Colonic mucosa (tissue), 4 donors: ENCODE measurements at regions not wholly inside any gene's neighbourhood (a gene's known extent, or its start where the extent isn't known, plus 50 kb on each side); places are given as distances from the start of the nearest gene placed in this dataset.

Experiments
- DNase-seq: peaks from one replicate; pipeline ENCODE4 v3.0.0-alpha.2; 2020
- H3K27ac ChIP-seq: fragments of 200-600 bp; one replicate; pipeline ENCODE4 v1.8.0; 2021
- H3K27me3 ChIP-seq: fragments of 200-600 bp; one replicate; pipeline ENCODE4 v1.8.0; 2021
- H3K36me3 ChIP-seq: fragments of 200-600 bp; one replicate; pipeline ENCODE4 v1.8.0; 2021
- H3K4me1 ChIP-seq: fragments of 200-600 bp; one replicate; pipeline ENCODE4 v1.8.0; 2021; ENCODE audit warnings: mild to moderate bottlenecking
- H3K4me3 ChIP-seq: fragments of 200-600 bp; one replicate; pipeline ENCODE4 v1.8.0; 2021
- H3K9ac ChIP-seq, 2 donors: one replicate each; pipeline ENCODE4 v1.7.0; 2013; ENCODE audit warnings: control low read depth in 2 of 2, low read depth in 2 of 2, low read length in 2 of 2
- H3K9me3 ChIP-seq: fragments of 200-600 bp; one replicate; pipeline ENCODE4 v1.8.0; 2021
- CTCF ChIP-seq: fragments of 200-600 bp; IDR thresholded peaks from one replicate; pipeline ENCODE4 v1.8.0; 2022; ENCODE audit warnings: antibody characterized with exemption, mild to moderate bottlenecking
- intact Hi-C: fragments of 100-400 bp; cut with DNase I; formaldehyde crosslinking; loops from one replicate; pipeline ENCODE4 v1.14.1; 2022
- donor health status: healthy.
- donor health status: DM: no; HTN: no; CAD: no.
- donor health status: DM: no; HTN: no; CAD: no.

DNA sequence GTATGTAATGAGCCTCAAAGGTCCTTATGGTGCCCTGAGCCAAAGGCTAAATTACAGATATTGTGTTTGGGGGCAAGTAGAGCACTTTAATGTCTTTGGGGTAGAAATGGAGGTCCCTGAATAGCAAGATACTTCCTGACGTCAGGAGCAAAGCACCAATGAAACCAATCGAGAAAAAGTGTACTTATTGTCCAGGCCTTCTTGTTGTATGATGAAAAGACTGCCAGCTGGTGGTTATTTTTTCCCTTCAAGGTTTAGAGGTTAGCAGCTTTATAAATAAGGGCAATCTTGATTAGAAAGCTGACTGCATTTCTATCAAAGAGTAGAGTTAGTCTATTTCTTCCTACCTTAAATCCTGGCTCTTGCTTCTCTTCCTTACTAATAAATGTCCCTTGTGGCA is 76.1 kb upstream of the HSF2 start:
- Histone ChIP-seq H3K9ac (no peak overlapping the region), H3K27ac (no peak overlapping the region), H3K9me3 (no peaks in the 10 kb centered on the region), H3K36me3 (no peaks in the 10 kb centered on the region), H3K4me1 (no peaks in the 10 kb centered on the region), H3K4me3 (no peak overlapping the region), H3K27me3 (no peaks in the 10 kb centered on the region)
- TF ChIP-seq CTCF: no peak
- intact Hi-C loops: no loop called here
- no peak for DNase-seq

- TF ChIP-seq CTCF: no peak
- Histone ChIP-seq H3K27ac (no peak overlapping the region), H3K4me3 (no peak overlapping the region), H3K9me3 (no peaks in the 10 kb centered on the region), H3K9ac (no peak overlapping the region), H3K27me3 (no peaks in the 10 kb centered on the region), H3K36me3 (no peaks in the 10 kb centered on the region), H3K4me1 (no peaks in the 10 kb centered on the region)
- no peak for DNase-seq
- intact Hi-C loops: no loop called here
Measured at GRCh38 chr6:122330315-122330714, 69.1 kb upstream of the HSF2 start.

DNA sequence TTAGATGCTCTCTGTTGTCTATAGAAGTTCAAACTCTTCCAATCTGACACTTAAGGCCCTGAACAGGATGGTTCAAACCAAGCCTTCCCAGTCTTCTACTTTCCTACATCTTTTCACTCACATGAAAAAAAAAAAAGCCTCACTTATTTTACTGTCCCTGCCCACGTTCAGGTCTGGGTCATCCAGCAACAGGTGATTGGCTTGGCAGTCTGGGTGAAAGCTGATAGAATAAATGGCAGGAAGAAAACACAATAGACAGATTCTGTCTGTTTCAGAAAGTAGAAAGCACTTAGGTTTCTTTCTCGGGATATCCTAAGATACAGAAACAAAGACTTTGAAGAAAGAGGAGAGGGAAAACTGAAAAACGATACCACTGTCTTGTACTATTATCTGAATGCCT is 61.8 kb upstream of the HSF2 start:
- Histone ChIP-seq H3K4me3 (no peak overlapping the region), H3K4me1 (no peaks in the 10 kb centered on the region), H3K27ac (no peak overlapping the region), H3K36me3 (no peaks in the 10 kb centered on the region), H3K9ac (no peak overlapping the region), H3K9me3 (no peaks in the 10 kb centered on the region), H3K27me3 (no peaks in the 10 kb centered on the region)
- TF ChIP-seq CTCF: no peak
- DNase-seq: no peak
- intact Hi-C loops: no loop called here

DNA sequence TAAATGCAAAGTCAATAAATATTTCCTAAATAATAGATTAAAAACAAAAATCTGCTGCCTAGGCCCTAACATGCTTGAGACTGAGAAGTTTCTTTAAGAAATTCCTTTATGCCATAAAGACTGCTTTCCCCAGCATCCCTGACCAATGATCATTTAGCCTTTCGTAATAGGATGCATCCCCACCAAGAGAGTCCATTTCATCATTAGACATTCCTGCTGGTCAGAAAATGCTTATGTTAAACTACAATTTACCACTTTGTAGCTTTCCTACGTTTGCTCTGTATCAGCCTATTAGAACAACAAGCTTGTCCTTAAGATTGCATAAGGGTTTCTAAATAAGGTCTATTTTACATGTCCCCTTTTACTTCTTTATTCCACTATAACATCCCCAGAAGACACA is 59.8 kb upstream of the HSF2 start:
- TF ChIP-seq CTCF: no peak
- H3K9me3 ChIP-seq: no peaks in the 10 kb centered on the region
- intact Hi-C loops: no loop called here

DNA sequence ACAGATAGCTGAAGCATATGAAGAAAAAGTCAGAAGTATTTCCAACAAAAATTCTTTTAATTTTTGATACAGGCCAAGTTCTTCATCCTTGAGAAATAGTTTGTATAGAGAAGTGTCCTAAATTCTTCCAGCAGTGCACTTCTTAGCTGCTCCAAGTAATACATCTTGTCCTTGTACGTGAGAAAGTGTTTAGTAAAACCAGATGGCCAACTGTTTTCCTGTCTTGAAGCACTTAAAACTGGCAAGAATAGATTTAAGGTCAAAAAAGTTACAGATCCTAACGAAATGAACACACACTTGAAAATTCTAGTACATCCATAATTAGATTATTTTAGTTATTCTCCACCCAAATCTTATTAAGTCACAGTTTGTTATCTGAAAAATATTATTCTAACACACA is 52.2 kb upstream of the HSF2 start:
- H3K9ac ChIP-seq: no peak overlapping the region
- no peak overlapping the region for H3K27ac ChIP-seq
- H3K9me3 ChIP-seq: no peaks in the 10 kb centered on the region
- intact Hi-C loops: no loop called here
- H3K36me3 ChIP-seq: no peaks in the 10 kb centered on the region
- H3K27me3 ChIP-seq: no peaks in the 10 kb centered on the region
- TF ChIP-seq CTCF: no peak
- H3K4me3 ChIP-seq: no peak overlapping the region
- H3K4me1 ChIP-seq: no peaks in the 10 kb centered on the region
- DNase-seq: no peak

More for the DNA sequence above, 59.8 kb upstream of the HSF2 start:
- Histone ChIP-seq H3K4me1 (no peaks in the 10 kb centered on the region), H3K27me3 (no peaks in the 10 kb centered on the region), H3K9ac (no peak overlapping the region), H3K36me3 (no peaks in the 10 kb centered on the region), H3K4me3 (no peak overlapping the region), H3K27ac (no peak overlapping the region)
- no peak for DNase-seq

GRCh38 chr6:122347751-122348150 is 51.7 kb upstream of the HSF2 start:
- intact Hi-C loops: no loop called here
- H3K9me3 ChIP-seq: no peaks in the 10 kb centered on the region
- no peak overlapping the region for H3K4me3 ChIP-seq
- no peaks in the 10 kb centered on the region for H3K36me3 ChIP-seq
- no peak overlapping the region for H3K9ac ChIP-seq
- TF ChIP-seq CTCF: no peak
- H3K4me1 ChIP-seq: no peaks in the 10 kb centered on the region
- no peak overlapping the region for H3K27ac ChIP-seq
- H3K27me3 ChIP-seq: no peaks in the 10 kb centered on the region
- DNase-seq: no peak
